BLaER1 (cell line): ENCODE measurements at regions not wholly inside any gene's neighbourhood (a gene's known extent, or its start where the extent isn't known, plus 50 kb on each side); places are given as distances from the start of the nearest gene placed in this dataset.
A peak's percentile ranks its signal among the peaks of the same experiment; 100 is the strongest.
"Not testable (repeated sequence)": the region's sequence is repeated elsewhere in the genome, so short reads cannot be mapped to it uniquely, and the experiment has no call there.

Source experiments
- H3K27ac ChIP-seq: shearing (Covaris generic); formaldehyde crosslinking; 2 replicates; pipeline ENCODE4 v1.8.1; 2022
- H3K27me3 ChIP-seq: shearing (Covaris generic); formaldehyde crosslinking; 2 replicates; pipeline ENCODE4 v1.8.1; 2022
- H3K36me3 ChIP-seq: shearing (Covaris generic); formaldehyde crosslinking; 2 replicates; pipeline ENCODE4 v1.8.1; 2022
- H3K4me1 ChIP-seq: shearing (Covaris generic); formaldehyde crosslinking; 2 replicates; pipeline ENCODE4 v1.8.1; 2022
- H3K4me2 ChIP-seq: shearing (Covaris generic); formaldehyde crosslinking; 2 replicates; pipeline ENCODE4 v1.8.1; 2022
- H3K4me3 ChIP-seq: shearing (Covaris generic); formaldehyde crosslinking; 2 replicates; pipeline ENCODE4 v1.8.1; 2022
- H3K9ac ChIP-seq: shearing (Covaris generic); formaldehyde crosslinking; 2 replicates; pipeline ENCODE4 v1.8.1; 2022
- H3K9me3 ChIP-seq: shearing (Covaris generic); formaldehyde crosslinking; 2 replicates; pipeline ENCODE4 v1.8.1; 2022
- H4K20me1 ChIP-seq: shearing (Covaris generic); formaldehyde crosslinking; 2 replicates; pipeline ENCODE4 v1.8.1; 2022
- Cebpa-rat ChIP-seq: shearing (Covaris generic); IDR thresholded peaks from 2 replicates; pipeline ENCODE4 v1.8.1; 2022

DNA sequence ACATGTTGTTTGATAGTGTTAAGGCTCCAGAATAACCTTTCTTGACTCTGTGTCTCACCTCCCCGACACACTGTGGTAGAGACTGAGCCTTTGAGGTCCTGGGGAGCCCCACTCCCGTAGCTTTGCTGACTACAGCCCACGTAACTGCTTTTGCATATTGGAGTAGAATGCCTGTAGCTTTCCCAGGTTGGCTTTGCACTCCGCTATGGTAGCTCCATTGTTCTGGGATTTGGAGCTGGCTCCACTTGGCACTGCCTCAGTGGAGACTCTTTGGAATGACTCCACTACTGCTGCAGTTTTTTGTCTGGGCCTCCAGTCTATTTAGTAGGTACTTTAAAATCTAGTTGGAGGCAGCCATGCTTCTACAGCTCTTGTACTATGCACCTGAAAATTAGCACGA, 56.2 kb upstream of the ANXA1 start:
- Histone ChIP-seq H3K9ac (no peak overlapping the region), H3K27ac (no peak overlapping the region), H4K20me1 (no peaks in the 10 kb centered on the region), H3K4me1 (no peaks in the 10 kb centered on the region), H3K9me3 (no peaks in the 10 kb centered on the region), H3K4me2 (no peak overlapping the region), H3K27me3 (no peaks in the 10 kb centered on the region), H3K36me3 (no peaks in the 10 kb centered on the region), H3K4me3 (no peak overlapping the region)
- TF ChIP-seq Cebpa-rat, result no peak

DNA sequence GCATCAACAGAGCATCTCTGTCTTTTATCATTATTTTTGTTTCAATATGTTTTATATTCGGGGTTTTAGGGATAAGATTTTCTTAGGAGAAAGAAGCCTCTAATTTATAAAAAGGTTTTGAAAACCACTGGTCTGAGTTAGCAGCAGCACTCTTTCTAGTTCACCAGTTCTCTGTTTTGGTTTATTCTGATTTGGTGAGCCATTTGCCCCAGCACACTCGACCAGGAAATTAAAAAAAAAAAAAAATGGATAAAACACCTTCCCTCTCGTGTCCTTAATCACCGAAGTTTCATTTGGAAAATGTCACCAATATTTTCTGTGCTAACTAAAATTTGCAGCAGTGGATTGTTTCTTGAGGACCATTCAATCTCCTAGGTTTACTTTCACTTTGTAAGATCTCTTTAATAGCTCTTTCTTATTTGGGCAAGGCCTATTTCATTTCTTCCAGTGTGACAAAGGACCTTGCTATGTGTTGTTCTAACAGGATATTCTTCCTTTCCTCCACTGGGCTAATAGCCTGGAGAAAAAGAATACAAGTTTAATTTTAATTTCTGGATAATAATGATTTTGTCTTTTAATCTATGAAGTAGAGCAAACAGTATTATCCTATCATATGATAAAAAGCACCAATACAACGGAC, 57.8 kb upstream of the ANXA1 start:
- Histone ChIP-seq H3K27ac (no peak overlapping the region), H3K27me3 (no peaks in the 10 kb centered on the region), H3K4me3 (no peak overlapping the region), H3K36me3 (no peaks in the 10 kb centered on the region), H3K9me3 (no peaks in the 10 kb centered on the region), H4K20me1 (no peaks in the 10 kb centered on the region), H3K4me2 (peak overlapping the region; percentile 17), H3K4me1 (no peaks in the 10 kb centered on the region), H3K9ac (no peak overlapping the region)
- TF ChIP-seq Cebpa-rat, result no peak

DNA sequence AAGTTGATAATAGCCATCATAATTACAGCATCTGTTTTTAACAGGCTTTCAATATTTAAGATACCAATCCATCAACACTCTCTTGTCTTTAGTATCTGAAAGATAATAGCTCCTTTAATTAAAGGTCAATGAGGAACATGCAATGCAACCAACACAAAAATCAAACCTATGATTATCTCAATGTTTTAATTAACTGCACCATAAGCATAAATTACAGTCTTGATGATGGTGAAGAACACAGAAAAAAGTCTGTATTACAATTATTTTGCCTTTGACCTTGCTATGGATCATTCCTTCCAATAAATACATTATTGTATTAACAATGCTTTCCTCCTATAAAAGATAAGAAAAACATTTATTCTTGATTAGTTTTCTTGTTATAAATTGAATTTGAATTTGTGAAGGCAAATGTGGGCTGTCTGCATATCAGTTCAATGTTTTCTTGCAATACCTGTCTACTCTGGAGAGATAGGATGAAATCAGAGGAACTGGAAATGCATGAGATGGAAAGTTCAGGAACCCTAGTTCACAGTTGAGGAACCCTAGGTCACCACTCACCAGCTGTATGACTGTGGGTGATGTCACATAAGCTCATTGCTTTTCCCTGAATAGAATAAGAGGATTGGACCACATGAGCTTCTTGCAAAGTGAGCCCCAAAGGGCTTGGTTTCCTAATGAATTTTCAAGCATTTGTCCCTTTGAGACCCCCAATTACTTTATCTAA, 58.5 kb upstream of the ANXA1 start:
- H3K4me3 ChIP-seq, result no peak overlapping the region
- H3K27ac ChIP-seq, result no peak overlapping the region
- no peak overlapping the region for H3K9ac ChIP-seq
- H3K36me3 ChIP-seq, result no peaks in the 10 kb centered on the region
- no peak for TF ChIP-seq Cebpa-rat
- no peaks in the 10 kb centered on the region for H4K20me1 ChIP-seq
- H3K4me2 ChIP-seq, result no peak overlapping the region
- no peaks in the 10 kb centered on the region for H3K4me1 ChIP-seq
- H3K27me3 ChIP-seq, result no peaks in the 10 kb centered on the region
- no peaks in the 10 kb centered on the region for H3K9me3 ChIP-seq

DNA sequence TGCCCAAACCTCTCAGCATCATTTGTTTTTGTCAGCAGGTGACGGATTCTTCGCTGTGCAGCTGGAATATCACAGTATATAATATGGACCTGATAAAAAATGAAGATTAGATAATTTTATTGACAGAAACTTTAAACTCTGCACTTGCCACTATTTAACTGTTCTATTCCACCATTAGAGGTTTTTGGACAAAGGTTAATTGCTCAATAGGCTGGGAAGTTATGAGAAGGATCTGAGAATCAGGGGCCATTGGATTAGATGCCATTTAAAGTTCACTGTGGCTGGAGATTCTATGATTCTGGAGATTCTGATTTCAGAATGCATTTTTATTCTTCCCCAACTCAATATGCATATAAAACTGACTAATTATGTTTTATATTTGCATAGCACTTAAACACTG, 59.8 kb upstream of the ANXA1 start:
- Histone ChIP-seq H3K4me1 (no peaks in the 10 kb centered on the region), H3K9me3 (no peaks in the 10 kb centered on the region), H3K27me3 (no peaks in the 10 kb centered on the region), H3K4me3 (no peak overlapping the region), H3K36me3 (no peaks in the 10 kb centered on the region), H4K20me1 (no peaks in the 10 kb centered on the region), H3K9ac (no peak overlapping the region), H3K4me2 (no peak overlapping the region), H3K27ac (no peak overlapping the region)
- no peak for TF ChIP-seq Cebpa-rat

DNA sequence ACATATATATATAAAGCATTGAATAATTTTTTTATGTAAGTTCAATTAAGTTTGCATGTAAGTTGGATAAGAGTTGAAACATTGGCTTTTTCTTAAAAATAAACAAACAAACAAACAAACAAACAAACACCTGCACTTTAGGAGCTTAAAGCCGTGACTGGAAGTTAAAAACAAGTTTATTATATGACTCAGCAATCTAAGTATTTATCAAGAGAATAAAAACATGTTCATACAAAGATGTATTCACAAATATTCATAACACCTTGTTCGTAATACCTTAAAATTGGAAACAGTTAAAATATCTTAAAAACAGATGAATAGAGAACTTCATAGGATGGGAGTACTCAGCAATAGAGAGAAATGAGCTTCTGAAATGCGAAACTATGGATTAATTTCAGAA, 61.5 kb upstream of the ANXA1 start:
- no peak overlapping the region for H3K9ac ChIP-seq

DNA sequence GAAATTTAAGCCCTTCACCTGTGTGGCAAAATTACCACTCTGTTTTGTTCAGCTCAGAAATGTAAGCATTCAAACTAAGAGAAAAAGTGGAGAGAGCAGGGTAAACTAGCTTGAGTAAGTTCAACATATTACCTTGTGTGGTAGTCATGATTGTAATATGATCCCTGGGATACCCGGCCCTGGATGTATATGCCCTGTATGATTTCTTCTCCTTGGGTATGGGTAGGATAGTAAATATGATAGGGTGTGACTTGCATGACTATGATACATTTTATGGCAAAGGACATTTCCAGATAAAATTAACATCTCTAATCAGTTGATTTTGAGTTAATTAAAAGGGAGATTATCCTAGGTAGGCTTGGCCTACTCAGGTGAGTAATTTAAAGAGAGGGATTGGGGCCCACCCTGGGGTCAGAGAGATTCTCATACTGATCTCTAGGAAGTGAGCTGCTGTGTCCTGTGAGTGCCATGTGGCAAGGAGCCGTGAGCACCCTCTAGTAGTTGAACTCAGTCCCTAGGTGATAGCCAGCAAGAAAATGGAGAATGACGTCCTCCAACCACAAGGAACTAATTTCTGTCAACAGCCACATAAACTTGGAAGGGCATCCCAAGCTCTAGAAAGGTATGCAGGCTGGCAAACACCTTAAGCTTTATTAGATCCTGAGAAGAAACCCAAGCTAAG, 62.2 kb upstream of the ANXA1 start:
- no peak overlapping the region for H3K9ac ChIP-seq
- no peaks in the 10 kb centered on the region for H3K9me3 ChIP-seq
- H3K27ac ChIP-seq, result no peak overlapping the region
- TF ChIP-seq Cebpa-rat, result no peak
- no peaks in the 10 kb centered on the region for H3K4me1 ChIP-seq
- H3K4me2 ChIP-seq, result no peak overlapping the region
- no peak overlapping the region for H3K4me3 ChIP-seq
- no peaks in the 10 kb centered on the region for H4K20me1 ChIP-seq
- H3K36me3 ChIP-seq, result no peaks in the 10 kb centered on the region
- H3K27me3 ChIP-seq, result no peaks in the 10 kb centered on the region

More for the DNA sequence above, 61.5 kb upstream of the ANXA1 start:
- no peak overlapping the region for H3K27ac ChIP-seq
- H3K4me1 ChIP-seq, result no peaks in the 10 kb centered on the region
- no peak overlapping the region for H3K4me2 ChIP-seq
- H3K27me3 ChIP-seq, result no peaks in the 10 kb centered on the region
- H3K4me3 ChIP-seq, result no peak overlapping the region
- H3K9me3 ChIP-seq, result no peaks in the 10 kb centered on the region
- TF ChIP-seq Cebpa-rat, result no peak
- no peaks in the 10 kb centered on the region for H4K20me1 ChIP-seq
- H3K36me3 ChIP-seq, result no peaks in the 10 kb centered on the region

DNA sequence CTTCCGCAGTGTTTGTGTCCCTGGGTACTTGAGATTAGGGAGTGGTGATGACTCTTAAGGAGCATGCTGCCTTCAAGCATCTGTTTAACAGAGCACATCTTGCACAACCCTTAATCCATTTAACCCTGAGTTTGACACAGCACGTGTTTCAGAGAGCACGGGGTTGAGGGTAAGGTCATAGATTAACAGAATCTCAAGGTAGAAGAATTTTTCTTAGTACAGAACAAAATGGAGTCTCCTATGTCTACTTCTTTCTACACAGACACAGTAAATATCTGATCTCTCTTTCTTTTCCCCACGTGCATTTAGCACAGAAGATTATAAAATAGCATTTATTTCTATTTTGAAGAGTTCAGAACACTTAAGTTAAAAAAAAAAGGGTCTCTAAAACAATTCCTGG, 63.8 kb upstream of the ANXA1 start:
- H3K36me3 ChIP-seq, H3K9me3 ChIP-seq, H3K4me2 ChIP-seq, H3K4me1 ChIP-seq, H3K9ac ChIP-seq, H4K20me1 ChIP-seq, H3K4me3 ChIP-seq, H3K27ac ChIP-seq, H3K27me3 ChIP-seq: not testable (repeated sequence)

DNA sequence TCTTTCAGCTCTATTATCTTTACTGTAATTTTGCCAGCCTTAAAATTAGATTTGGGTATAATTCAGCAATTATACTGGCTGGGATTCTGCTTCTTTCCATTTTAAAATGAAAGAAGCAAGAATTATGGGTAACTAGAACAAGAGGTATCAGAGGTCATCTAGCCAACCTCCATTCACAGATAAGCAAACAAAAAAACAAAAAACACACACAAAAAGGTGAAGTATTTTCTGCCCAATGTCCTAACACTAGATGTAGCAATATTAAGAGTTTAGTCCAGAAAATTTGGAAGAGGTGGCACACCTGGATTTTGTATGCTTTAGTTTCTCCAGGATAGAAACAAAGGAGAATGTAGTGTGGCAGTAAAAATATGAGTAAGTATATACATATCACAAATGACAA, 68.1 kb upstream of the ANXA1 start:
- H3K4me3 ChIP-seq, result no peak overlapping the region
- H3K36me3 ChIP-seq, result no peaks in the 10 kb centered on the region
- no peaks in the 10 kb centered on the region for H3K27me3 ChIP-seq
- H3K9me3 ChIP-seq, result no peaks in the 10 kb centered on the region
- H4K20me1 ChIP-seq, result no peaks in the 10 kb centered on the region
- H3K4me2 ChIP-seq, result no peak overlapping the region
- TF ChIP-seq Cebpa-rat, result no peak
- peaks cover 19% of the 10 kb centered on the region for H3K4me1 ChIP-seq
- no peak overlapping the region for H3K27ac ChIP-seq
- no peak overlapping the region for H3K9ac ChIP-seq

DNA sequence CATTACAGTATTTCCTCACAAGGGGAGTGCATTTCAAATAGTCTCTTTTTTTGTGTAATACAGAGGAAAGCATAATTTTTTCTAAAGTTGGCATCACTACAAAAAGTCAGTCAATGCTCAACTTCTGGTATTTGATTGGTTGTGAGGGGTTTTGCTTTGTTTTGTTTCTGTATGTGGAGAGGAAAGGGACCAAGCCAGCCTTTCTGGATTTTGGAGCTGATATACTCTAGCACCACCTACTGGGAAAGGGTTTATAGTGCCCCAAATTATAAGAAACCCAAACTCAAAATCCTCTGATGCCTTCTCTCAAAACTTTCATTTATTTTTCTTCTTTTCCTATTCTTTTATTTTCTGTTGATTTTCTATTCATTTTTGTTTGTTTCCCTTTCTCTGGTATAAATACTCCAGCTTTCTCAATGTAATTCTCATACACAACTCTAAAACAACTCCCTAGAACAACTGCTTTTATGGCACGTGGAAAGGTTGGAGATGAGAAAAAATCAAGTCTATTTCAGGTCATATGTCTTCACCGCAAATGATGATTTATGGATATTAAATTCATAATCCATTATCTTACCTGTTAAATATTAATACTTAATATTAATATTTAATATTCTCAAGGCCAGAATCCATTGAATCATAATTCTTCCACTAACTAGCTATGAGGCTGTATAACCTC, 69.5 kb upstream of the ANXA1 start:
- H3K27ac ChIP-seq, result no peak overlapping the region

DNA sequence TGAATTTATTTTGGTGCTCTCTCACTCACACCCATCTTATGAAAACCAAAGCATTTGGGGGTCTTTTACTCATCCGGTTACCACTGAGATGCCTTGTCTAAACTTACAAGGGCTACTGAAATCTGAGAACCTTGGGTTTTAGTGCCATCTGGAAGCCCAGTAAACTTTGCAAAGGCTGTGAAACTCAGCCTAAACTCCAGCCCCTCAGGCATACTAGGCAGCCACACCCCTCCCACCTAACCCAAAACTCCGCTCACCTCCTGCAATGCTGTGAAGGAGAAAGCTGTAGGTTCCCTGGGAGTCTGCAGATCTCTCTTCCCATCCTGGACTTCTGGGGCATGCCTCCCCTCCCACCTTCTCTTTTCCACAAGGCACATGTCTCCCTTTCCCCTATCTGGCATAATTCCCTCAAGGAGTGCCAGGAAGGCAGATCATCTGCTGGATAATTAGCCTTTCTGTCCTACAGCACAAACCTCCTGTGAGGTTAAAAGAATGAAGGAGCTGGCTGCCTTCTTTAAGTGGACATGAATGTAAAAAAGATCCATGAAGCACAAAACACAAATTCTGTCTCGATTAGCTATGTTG, 71.5 kb upstream of the ANXA1 start:
- Histone ChIP-seq H3K9me3 (no peaks in the 10 kb centered on the region), H3K4me1 (peaks cover 19% of the 10 kb centered on the region), H3K9ac (no peak overlapping the region; the same call in 1 of the 2 replicates), H3K4me2 (peak overlapping the region; percentile 33), H3K27ac (no peak overlapping the region), H3K36me3 (no peaks in the 10 kb centered on the region), H3K27me3 (no peaks in the 10 kb centered on the region), H3K4me3 (no peak overlapping the region), H4K20me1 (no peaks in the 10 kb centered on the region)
- TF ChIP-seq Cebpa-rat, result no peak

More for the DNA sequence above, 69.5 kb upstream of the ANXA1 start:
- peaks cover 19% of the 10 kb centered on the region for H3K4me1 ChIP-seq
- H3K36me3 ChIP-seq, result no peaks in the 10 kb centered on the region
- no peak overlapping the region for H3K4me3 ChIP-seq
- H3K9ac ChIP-seq, result no peak overlapping the region
- no peak overlapping the region for H3K4me2 ChIP-seq
- H3K27me3 ChIP-seq, result no peaks in the 10 kb centered on the region
- no peak for TF ChIP-seq Cebpa-rat
- no peaks in the 10 kb centered on the region for H3K9me3 ChIP-seq
- H4K20me1 ChIP-seq, result no peaks in the 10 kb centered on the region
